Activated CD4-positive, alpha-beta T cell treated with anti-CD3 and anti-CD28 coated beads for 24 hours (primary cell): ENCODE measurements at regions not wholly inside any gene's neighbourhood (a gene's known extent, or its start where the extent isn't known, plus 50 kb on each side); places are given as distances from the start of the nearest gene placed in this dataset.
"Not testable (repeated sequence)": the region's sequence is repeated elsewhere in the genome, so short reads cannot be mapped to it uniquely, and the experiment has no call there.

Source experiments
- DNase-seq, 2 donors: peaks; one replicate each; pipeline ENCODE4 v3.0.0-alpha.2; 2020; ENCODE audit warnings: low read depth in 2 of 2

- DNase-seq = not testable (repeated sequence)
Observed at GRCh38 chr9:26492608-26493521, 399.7 kb downstream of the CAAP1 start.

- not testable (repeated sequence) for DNase-seq
Observed at GRCh38 chr9:26491922-26492607, 400.5 kb downstream of the CAAP1 start.

GRCh38 chr9:26483991-26484390, 408.6 kb downstream of the CAAP1 start:
- DNase-seq = no peak

- no peak for DNase-seq
Observed at GRCh38 chr9:26477963-26478362, 414.6 kb downstream of the CAAP1 start.

- no peak for DNase-seq
Observed at GRCh38 chr9:26471261-26471660, 421.3 kb downstream of the CAAP1 start.

GRCh38 chr9:26470284-26470683, 422.3 kb downstream of the CAAP1 start:
- DNase-seq = no peak

- no peak for DNase-seq
Observed at GRCh38 chr9:26463837-26464236, 428.8 kb downstream of the CAAP1 start.

GRCh38 chr9:26462751-26463150, 429.9 kb downstream of the CAAP1 start:
- no peak for DNase-seq

GRCh38 chr9:26462213-26462612, 430.4 kb downstream of the CAAP1 start:
- DNase-seq = no peak

- DNase-seq = no peak
Observed at GRCh38 chr9:26460624-26461023, 432.0 kb downstream of the CAAP1 start.

GRCh38 chr9:26459959-26460358, 432.6 kb downstream of the CAAP1 start:
- no peak for DNase-seq

GRCh38 chr9:26458054-26458453, 434.5 kb downstream of the CAAP1 start:
- no peak for DNase-seq

- DNase-seq = no peak
Observed at GRCh38 chr9:26457151-26457550, 435.5 kb downstream of the CAAP1 start.

GRCh38 chr9:26439061-26439624, 453.5 kb downstream of the CAAP1 start:
- DNase-seq = no peak

GRCh38 chr9:26437056-26437711, 455.4 kb downstream of the CAAP1 start:
- DNase-seq = no peak

- no peak for DNase-seq
Observed at GRCh38 chr9:26426551-26427131, 466.0 kb downstream of the CAAP1 start.

- no peak for DNase-seq
Observed at GRCh38 chr9:26418480-26418879, 474.1 kb downstream of the CAAP1 start.

GRCh38 chr9:26415528-26415927, 477.1 kb downstream of the CAAP1 start:
- no peak for DNase-seq

GRCh38 chr9:26413611-26414010, 479.0 kb downstream of the CAAP1 start:
- no peak for DNase-seq

- no peak for DNase-seq
Observed at GRCh38 chr9:26412446-26412845, 480.2 kb downstream of the CAAP1 start.

GRCh38 chr9:26406676-26407075, 485.9 kb downstream of the CAAP1 start:
- DNase-seq = no peak

- no peak for DNase-seq
Observed at GRCh38 chr9:26399556-26399955, 493.0 kb downstream of the CAAP1 start.
